ENCODE measurements at regions not wholly inside any gene's neighbourhood (a gene's known extent, or its start where the extent isn't known, plus 50 kb on each side); places are given as distances from the start of the nearest gene placed in this dataset.
"Not testable (repeated sequence)": the region's sequence is repeated elsewhere in the genome, so short reads cannot be mapped to it uniquely, and the experiment has no call there.

DNA sequence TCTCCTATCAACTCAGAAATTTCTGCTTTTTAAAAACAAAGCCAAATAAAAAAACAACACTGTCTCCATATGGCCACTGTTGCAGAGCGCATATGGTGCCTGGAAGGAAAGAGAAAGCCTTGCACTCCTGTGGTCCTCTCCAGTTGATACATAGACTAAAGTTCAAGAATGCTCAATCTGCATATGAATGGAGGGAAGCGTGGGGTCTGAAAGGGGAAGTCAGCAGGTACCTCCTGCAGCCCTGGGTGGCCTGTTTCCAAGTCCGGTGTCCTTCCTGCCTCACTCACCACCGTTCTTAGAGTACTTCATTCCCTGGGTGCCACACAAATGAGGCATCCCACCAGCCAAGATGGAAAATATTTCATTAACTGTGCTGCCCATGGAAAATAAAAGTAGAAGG is 138.3 kb upstream of the PALS2 start:
- no peak for DNase-seq (ENCODE audit: low read depth)

DNA sequence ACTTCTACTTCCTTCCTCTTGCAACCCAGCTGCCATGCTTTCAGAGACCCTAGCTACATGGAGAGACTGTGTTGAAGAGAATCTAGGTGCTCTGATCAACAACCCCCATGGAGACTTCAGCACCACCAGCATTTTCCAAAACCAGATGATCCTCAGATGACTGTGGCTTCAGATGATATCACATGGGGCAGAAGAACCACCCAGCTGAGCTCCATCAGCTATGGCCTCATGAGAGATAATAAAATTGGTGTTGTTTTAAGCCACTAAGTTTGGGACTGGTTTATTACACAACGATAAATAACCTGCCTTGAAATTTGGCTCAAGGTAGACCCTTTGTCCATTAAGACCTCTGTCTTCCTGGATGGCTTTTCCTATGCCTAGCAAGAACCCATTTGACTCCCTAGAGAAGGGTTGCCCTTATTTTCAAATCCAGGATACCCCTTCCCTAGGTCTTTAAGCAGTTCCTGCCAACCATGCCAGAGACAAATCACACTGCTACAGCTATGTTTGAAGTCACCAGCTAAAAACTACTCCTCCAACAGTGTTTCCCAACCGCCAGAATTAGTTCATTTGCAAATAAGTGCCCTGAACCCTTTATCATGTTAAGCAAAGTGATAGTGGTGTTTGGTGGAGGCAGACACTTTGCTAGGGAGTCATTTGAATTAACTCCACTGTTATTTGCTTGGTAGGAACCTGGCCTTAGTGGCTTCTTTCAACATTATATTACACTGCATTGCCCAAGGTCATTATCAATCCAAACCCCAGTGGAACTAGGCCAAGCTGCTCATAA is 136.9 kb upstream of the PALS2 start:
- no peak for DNase-seq (ENCODE audit: low read depth)

DNA sequence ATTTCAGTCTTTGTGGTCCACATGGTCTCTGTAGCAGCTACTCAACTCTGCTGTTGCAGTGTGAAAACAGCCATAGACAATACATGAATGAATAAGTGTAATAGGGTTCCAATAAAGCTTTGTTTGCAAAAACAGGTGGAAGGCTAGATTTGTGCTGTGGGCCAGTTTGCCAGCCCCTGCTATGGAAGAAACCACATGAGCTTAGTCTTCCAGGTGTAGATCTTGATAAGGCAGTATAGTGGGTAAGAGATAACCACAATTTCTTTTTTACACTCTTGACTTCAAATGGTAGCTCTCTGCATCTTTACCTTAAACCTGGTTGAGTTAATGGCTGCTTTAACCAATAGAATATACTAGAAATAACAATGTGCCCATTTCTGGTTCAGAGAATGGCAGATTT is 135.0 kb upstream of the PALS2 start:
- DNase-seq (ENCODE audit: low read depth): no peak

DNA sequence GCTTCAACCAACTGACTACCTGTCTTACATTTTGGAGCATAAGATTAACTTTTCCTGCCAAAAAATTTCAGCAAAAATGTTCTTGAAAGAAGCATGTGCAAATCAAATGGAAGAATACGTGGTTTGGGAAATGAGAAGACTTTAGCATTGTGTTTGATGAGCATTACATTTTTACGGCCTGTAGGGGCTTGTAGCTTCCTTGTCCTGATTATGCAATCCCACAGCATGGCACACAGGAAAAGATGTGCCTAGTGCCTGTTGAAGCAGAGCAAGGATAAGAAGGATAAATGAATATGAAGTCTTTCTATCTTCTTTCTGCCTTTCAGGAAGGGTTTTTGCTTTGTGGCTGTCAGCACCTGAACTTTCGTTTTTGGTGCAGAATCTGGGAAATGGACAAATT is 134.1 kb upstream of the PALS2 start:
- DNase-seq (ENCODE audit: low read depth): not testable (repeated sequence)

DNA sequence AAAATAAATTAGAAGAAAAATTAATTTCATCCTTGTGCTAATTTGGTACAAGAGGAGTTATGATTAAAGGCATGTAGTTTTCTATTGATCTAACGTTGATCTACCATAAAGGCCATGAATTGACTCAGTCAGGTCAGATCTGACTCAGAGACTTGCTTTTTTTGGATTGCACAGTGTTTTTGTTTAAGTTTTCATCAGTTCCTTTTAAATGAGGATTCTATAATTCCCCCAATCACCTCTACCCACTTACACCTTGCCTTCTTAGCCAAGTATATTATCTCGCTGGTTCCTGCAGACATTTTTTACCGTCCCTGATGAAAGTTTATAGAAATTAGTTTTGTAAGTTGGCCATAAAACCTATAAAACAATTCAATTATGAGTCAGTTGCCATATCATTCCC is 132.4 kb upstream of the PALS2 start:
- no peak for DNase-seq (ENCODE audit: low read depth)

DNA sequence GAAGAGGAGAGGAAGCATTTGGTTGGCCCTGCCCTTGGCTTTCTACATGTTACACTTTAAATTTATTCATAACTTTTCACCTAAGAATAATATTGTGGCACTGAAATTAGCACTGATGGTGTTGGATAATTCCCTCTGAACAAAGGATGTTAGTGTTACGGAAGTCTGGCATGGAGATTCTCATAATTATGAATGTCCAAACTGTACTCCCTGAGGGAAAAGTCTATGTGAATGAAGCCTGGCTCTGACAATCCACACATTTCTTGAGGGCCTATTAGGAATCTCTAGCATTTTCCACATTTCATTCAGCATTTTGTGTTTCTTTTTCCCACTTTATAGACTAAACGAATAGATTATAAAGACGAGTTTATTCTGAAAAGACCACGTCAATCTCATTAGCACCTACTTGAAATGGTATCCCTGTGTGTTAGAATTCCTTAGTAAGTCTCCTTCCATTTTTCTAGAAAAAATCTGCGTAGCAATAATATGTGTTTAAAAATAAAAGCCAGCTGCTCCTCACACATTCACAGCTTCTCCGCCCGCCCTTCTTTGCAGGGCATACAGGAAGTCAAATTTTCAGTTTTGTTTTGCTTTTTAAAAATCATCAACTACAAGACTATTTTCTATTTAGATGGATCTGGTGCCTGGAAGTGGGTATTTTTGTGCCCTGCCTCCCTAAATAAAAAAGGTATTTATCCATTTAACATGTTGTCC is 131.8 kb upstream of the PALS2 start:
- DNase-seq (ENCODE audit: low read depth): no peak

DNA sequence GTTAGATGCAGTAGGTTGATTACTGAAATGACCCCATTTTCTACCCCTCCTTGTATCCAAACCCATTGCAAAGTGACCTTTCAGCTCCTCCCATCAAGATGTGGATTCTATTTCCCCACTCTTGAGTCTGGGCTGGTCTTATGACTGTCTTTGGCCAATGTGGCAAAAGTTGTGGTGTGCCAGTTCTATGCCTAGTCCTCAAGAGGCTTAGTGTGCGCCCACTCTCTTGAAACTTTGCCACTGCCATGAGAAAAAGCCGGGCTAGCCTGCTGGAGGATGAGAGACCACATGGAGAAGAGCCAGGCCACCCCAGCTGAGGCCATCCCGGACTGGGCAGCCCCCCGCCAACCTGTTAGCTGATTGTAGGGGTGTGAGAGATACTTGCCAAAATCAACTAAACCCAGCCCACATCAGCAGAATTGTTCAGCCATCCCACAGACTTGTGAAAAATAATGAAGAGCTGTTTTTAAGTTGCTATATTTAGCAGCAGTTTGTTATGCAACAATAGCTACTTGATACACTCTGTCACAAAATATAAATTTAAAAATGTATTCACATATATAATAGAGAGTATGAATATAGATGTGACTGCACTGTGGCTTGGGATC is 131.0 kb upstream of the PALS2 start:
- no peak for DNase-seq (ENCODE audit: low read depth)

DNA sequence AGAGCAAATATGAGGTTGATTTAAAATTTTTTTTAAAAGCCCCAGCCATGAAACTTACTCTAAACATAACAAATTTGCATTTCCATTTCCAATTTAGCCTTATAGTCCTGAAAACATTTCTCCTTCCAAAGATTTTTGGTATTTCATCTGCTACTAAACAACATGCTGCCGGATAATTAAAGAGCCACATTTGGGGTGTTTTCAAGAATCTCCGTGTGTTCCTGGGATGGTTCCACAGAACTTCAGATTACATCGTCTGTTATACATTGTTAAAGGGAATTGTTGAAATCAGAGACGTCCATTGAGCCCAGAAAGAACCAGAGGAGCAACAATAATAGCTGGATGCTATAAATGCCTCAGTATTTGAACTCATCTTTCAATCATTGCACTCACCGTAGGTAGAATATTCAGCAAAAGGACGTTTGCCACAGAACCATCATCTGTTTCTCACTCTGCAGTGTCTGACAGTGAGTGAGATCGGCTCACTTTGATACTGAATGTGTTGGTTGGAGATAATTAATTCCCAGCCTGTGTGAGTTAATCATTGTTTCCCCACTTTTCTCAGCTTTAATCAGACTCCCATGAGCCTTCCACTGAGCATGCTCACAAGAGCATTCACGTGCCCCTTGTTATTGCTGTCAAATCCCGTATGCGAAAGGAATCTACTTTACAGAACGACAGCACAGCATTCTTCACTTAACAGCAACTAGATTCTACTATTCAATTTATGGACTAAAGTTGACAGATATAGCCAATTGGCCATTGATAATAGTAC is 128.4 kb upstream of the PALS2 start:
- no peak for DNase-seq (ENCODE audit: low read depth)

DNA sequence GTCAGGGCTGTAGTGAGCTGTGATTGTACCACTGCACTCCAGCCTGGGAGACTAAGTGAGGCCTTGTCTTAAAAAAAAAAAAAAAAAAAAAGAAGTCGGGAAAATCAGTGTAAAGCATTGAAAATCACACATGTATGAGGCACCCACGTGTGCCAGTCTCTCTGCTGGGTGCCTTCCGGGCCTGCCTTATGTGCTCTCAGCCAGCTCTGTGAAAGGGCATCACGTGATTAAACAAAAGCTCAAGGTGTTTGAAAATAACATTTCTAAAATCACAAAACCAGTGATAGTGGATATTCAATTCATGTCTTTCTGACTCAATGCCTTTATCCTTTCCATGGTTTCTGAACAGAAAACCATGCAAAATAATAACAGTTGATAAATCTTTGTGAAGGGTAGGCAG is 125.2 kb upstream of the PALS2 start:
- no peak for DNase-seq (ENCODE audit: low read depth)

DNA sequence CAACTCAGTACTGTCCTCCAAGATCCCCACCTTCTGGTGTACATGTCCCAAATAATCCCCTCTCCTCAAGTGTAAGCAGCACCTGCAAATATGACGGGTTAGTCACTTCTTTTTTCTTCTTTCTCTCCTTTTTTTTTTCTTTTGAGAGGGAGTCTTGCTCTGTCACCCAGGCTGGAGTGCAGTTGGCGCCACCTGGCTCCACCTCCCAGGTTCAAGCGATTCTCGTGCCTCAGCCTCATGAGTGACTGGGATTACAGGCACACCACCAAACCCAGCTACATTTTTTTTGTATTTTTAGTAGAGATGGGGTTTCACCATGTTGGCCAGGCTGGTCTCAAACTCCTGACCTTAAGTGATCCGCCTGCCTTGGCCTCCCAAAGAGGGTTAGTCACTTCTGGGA is 123.8 kb upstream of the PALS2 start:
- not testable (repeated sequence) for DNase-seq (ENCODE audit: low read depth)

DNA sequence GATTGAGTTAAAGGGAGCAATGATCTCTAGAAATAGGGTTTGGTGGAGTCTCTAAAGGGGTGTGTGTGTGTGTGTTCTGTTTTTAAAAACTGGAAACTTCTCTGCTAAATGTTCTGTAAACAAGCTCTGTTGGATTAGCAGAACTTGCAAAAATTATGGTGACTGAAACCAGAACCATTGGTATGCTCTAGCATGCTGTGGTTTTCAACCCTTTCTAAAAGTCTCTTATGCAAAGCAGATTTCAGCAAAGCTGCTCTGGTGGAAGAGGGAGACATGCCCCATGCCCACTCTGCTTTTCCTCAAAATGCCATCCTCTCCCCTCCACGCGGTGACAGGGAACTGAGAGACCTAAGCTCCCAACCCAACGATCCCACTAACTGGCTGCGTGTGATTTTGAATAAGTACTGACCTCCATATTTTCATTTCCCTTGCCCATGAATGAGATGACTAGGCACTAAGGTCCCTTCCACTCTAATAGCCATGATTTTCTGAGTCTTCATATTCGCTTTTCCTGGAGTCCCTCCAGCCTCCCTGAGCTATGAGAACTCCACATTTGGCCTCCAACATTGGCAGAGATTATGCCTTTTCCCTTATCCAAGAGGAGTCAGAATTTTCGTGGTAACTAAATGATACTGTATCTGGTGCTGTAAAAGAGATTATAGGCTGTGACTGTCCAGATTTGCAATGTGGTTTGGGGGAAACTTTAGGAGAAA is 117.3 kb upstream of the PALS2 start:
- DNase-seq (ENCODE audit: low read depth): no peak

DNA sequence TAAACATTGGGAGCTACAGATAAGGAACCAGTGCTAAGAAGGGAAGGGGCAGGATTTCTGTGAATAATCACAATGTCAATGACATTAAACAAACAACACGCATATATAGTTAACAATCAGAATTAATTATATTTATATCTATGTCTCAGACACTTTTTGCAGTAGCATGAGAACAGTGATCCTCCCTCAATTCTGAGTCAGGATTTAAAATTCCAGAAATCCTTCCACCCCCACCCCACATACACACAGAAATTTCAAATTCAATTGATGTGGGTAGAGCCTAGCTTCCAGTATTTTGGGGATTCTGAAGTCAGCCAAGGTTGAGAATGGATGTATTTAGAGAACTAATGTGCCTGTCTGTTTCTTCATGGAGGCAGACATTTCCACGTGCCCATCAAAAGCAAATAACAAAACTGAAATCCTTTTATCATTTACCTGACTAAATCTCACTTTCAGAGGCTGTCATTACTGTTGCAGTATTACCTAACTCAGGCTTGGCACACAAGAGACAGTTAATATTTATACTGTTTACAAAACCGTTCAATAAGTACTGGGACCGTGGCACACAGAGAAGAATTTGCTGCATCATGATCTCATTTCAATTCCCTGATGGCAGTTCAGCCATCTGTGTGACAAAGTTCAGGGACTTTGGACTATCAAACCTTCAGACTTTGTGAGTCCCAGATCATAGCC is 116.6 kb upstream of the PALS2 start:
- DNase-seq (ENCODE audit: low read depth): no peak

DNA sequence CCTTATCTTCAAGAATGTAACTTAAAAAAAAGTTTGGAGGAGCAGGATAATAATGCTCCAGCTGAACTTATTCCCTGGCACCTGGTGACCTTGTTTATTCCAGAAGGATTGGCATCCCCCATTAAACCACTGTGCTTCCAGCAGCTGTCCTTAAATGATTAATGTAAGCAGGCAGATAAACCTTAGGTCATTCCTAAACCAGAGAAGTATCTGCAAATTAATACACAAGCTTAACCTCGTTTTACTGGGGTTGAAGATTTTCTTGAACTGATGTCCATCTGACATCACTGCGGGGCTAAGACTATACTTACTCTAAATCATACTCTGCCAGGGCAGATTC is 116.1 kb upstream of the PALS2 start:
- no peak for DNase-seq (ENCODE audit: low read depth)

DNA sequence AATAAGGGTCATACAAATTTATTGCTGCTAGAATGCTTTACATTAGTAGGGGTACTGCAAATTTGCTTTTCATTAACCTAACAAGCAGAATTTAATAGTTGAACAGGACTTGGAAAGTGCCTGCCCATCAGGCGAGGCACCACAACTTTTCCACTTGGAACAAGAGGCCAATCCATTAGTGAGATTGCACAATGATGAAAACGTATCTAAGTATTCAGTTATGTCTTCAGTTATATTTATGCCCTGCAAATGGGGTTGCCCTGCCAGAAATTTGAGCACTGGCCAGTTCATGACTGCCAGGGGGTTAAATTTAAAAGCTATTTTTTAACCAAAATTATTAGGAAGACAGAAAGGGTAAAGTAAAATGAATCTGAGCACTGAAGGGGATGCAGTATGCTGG is 111.1 kb upstream of the PALS2 start:
- no peak for DNase-seq (ENCODE audit: low read depth)

DNA sequence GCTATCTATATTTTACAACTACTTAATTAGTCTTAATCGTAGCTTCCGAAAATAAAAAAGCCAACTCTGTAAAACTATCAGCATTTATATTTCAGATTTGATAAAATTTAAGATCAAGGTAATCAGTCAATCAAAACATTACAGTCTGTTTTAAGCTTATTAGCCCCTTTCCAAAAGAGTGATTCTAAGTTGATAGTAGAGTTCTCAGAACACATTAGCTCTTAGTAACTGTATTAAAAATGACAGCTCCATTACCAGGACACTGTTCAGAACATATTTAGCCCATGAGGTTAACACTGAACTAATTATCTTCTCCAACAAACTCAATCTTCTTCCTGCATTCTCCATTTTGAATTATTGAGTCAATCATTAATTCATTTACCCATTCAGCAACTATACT is 110.3 kb upstream of the PALS2 start:
- no peak for DNase-seq (ENCODE audit: low read depth)

DNA sequence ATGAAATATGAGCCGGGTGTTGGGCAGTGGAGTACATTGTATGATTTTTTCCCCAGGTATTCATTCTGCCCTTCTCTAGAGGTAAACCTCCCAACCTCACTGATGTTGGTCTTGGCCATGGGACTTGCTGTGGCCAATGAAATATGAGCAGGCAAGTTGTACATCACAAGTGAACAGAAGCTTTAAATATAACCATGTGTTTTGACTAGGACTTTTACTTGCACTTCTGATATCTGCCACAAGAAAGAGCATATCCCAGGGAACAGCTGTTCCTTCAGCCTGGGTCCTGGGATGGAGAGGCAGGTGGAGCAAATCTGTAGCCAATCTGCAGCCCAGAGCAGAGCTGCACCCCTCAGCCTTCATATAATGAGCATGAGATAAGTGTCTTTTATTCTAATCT is 109.8 kb upstream of the PALS2 start:
- no peak for DNase-seq (ENCODE audit: low read depth)

DNA sequence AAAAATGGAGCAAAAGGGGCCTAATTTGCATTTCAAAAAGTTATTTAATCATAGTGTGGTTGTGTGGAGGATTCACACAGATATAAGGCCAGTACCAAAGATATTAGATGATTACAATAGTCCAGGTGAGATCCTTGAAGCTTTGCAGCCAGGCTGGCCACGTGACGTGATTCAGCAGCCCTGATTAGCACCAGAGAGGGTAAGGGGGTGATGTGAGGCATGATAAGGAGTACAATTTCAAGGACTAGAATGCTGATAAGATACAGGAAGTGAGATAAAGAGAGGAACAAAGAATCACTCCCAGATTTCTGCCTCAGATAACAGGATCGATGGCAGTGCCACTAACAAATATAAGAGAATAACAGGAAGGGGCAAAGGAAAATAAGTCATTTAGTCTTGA is 108.4 kb upstream of the PALS2 start:
- no peak for DNase-seq (ENCODE audit: low read depth)

DNA sequence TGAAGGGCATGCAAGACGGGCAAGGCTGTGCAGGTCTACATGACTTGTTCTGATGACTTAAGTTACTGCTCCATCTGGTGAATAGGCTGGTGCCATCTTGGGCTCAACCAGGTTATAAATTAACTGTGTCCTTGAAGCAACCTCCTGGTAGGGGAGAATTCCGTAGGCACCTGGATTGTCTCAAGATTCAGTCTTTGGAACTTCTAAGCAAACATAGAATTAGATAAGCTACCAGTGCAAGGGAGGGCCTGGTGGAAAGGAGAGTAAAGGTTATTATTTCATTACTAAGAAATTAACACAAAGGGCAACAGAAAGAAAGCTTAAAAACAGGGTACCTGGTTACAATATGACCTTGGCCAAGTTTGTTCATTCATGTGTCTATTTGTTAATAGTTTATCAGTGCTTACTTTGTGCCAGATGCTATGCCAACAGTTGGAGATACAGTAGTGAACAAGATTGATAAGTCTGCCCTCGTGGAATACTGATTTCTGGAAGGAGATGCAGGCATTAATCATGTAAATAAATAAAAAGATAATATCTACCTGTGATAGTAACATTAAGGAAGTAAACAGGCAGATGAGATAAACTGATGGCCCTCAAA is 107.0 kb upstream of the PALS2 start:
- DNase-seq (ENCODE audit: low read depth): no peak

DNA sequence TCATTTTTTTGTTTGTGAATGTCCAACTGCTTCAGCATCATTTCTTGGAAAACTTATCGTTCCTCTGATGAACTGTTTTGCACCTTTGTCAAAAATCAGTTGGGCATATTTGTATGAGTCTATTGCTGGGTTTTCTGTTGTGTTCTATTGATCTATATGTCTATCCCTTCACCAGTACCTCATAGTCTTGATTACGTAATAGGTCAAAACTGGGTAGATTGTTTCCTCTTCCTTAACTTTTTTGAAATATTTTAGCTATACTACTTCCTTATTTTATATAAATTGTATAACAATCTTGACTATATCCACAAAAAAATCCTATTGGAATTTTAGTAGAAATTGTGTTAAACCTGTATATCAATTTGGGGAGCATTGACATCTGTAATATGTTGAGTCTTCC is 104.1 kb upstream of the PALS2 start:
- no peak for DNase-seq (ENCODE audit: low read depth)

DNA sequence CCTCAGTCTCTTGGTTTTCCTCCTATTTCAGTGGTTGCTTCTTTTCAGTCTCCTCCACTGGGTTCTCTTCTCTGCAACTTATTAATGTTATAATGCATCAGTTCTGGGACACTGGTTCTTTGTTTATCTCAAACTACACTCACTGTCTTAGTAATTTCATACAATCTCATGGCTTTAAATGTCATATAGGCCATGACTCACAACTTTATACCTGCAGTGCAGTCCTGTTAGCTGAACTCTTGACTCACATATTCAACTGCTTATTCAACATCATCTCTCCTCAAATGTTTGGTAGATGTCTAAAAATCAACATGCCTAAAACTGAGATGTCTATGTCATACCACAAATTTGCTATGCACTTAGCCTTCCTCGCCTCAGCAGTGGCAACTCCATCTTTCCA is 101.2 kb upstream of the PALS2 start:
- DNase-seq (ENCODE audit: low read depth): no peak

Data from EH (cell line).